Loucy (cell line): ENCODE measurements at regions not wholly inside any gene's neighbourhood (a gene's known extent, or its start where the extent isn't known, plus 50 kb on each side); places are given as distances from the start of the nearest gene placed in this dataset.

Experiments used
- H2AFZ ChIP-seq: fragments of 200-600 bp; sonication (generic); 2 replicates; pipeline ENCODE4 v1.6.0; 2016; ENCODE audit warnings: antibody characterized with exemption, mild to moderate bottlenecking, low read length, moderate library complexity
- H3F3A ChIP-seq: fragments of 200-600 bp; 2 replicates; pipeline ENCODE4 v1.6.0; 2016; ENCODE audit warnings: antibody characterized with exemption, low read depth, mild to moderate bottlenecking
- H3K27me3 ChIP-seq: fragments of 200-600 bp; sonication (generic); 2 replicates; pipeline ENCODE4 v1.6.1; 2014; ENCODE audit warnings: low read length, mild to moderate bottlenecking; ENCODE audit not compliant: insufficient read depth, poor library complexity, severe bottlenecking
- H3K36me3 ChIP-seq: fragments of 200-600 bp; sonication (generic); 2 replicates; pipeline ENCODE4 v1.6.1; 2016; ENCODE audit warnings: low read length; ENCODE audit not compliant: insufficient read depth
- H3K4me1 ChIP-seq: fragments of 200-600 bp; sonication (generic); 2 replicates; pipeline ENCODE4 v1.5.1; 2014; ENCODE audit warnings: low read length, mild to moderate bottlenecking; ENCODE audit not compliant: insufficient read depth, poor library complexity, severe bottlenecking
- H3K4me2 ChIP-seq: fragments of 200-600 bp; sonication (generic); 2 replicates; pipeline ENCODE4 v1.6.0; 2014; ENCODE audit warnings: antibody characterized with exemption, low read length, low read depth, mild to moderate bottlenecking; ENCODE audit not compliant: poor library complexity, severe bottlenecking
- H3K4me3 ChIP-seq: fragments of 200-600 bp; sonication (generic); 2 replicates; pipeline ENCODE4 v1.5.1; 2014; ENCODE audit warnings: low read length, mild to moderate bottlenecking, mixed read lengths; ENCODE audit not compliant: poor library complexity, severe bottlenecking
- H3K79me2 ChIP-seq: fragments of 200-600 bp; sonication (generic); 2 replicates; pipeline ENCODE4 v1.6.1; 2014; ENCODE audit warnings: low read length; ENCODE audit not compliant: insufficient read depth
- H3K9ac ChIP-seq: fragments of 200-600 bp; sonication (generic); 2 replicates; pipeline ENCODE4 v1.6.0; 2014; ENCODE audit warnings: mild to moderate bottlenecking, low read depth, low read length, moderate library complexity; ENCODE audit not compliant: poor library complexity, severe bottlenecking
- H3K9me2 ChIP-seq: fragments of 200-600 bp; sonication (generic); replicated peaks from 2 replicates; pipeline ENCODE4 v1.6.1; 2016; ENCODE audit warnings: low read depth, low read length, mixed read lengths
- H3K9me3 ChIP-seq: fragments of 200-600 bp; sonication (generic); 2 replicates; pipeline ENCODE4 v1.6.1; 2014; ENCODE audit warnings: mild to moderate bottlenecking, antibody characterized with exemption, low read length, low read depth; ENCODE audit not compliant: insufficient read depth
- H4K20me1 ChIP-seq: fragments of 200-600 bp; sonication (generic); 2 replicates; pipeline ENCODE4 v1.6.0; 2014; ENCODE audit warnings: antibody characterized with exemption, low read length, mild to moderate bottlenecking; ENCODE audit not compliant: insufficient read depth, poor library complexity, severe bottlenecking
- CTCF ChIP-seq: fragments of 200-600 bp; sonication (generic); conservative IDR thresholded peaks from 2 replicates; pipeline ENCODE4 v1.5.1; 2014; ENCODE audit warnings: mild to moderate bottlenecking, antibody characterized with exemption, low read length
- EZH2phosphoT487 ChIP-seq: fragments of 200-600 bp; IDR thresholded peaks from 2 replicates; pipeline ENCODE4 v1.6.1; 2018; ENCODE audit warnings: antibody characterized with exemption, mild to moderate bottlenecking, moderate library complexity, borderline replicate concordance

DNA sequence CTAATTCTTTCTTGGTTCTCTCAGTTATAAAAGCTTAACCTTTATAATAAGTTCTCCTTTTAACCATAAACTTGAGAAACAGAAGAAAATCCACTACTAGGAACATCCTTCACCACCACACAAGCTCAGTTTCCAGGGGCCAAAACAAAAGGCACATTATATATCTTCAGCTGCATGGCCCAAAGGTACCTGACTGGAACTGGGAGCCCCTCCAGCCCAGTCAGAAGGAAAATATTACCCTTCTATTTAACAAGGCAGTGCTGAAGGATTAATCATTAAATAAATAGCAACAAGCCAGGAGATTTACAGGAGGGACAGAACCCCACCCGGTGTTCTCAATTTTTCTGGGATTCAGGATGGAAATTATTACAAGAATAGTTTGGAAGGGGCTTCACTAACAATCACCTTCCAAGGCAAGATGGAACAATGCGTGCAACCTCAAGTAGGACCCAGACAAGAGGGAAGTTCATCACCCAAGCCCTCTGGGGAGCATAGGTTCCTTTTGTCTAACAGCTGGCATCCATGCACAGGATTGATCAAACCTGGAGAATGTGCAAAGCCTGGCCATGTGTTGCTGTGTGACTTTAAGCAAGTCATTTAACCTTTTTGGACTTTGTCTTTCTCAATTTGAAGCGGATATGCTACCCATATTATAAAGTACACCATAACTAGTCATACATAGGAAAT lies 159.6 kb upstream of the SETBP1 start:
- Histone ChIP-seq H3K36me3 (no peaks in the 10 kb centered on the region), H2AFZ (no peak overlapping the region), H3F3A (no peaks in the 10 kb centered on the region), H3K9me3 (no peaks in the 10 kb centered on the region), H3K4me2 (no peak overlapping the region), H3K9ac (no peak overlapping the region), H3K27me3 (no peaks in the 10 kb centered on the region), H3K4me3 (no peak overlapping the region), H3K79me2 (no peaks in the 10 kb centered on the region), H3K4me1 (peaks cover 16% of the 10 kb centered on the region), H4K20me1 (no peaks in the 10 kb centered on the region), H3K9me2 (no peaks in the 10 kb centered on the region)
- TF ChIP-seq CTCF (no peak), EZH2phosphoT487 (no peak)

GRCh38 chr18:44521668-44522022 lies 159.0 kb upstream of the SETBP1 start:
- no peaks in the 10 kb centered on the region for H3K27me3 ChIP-seq
- no peak overlapping the region for H2AFZ ChIP-seq
- TF ChIP-seq CTCF (no peak), EZH2phosphoT487 (no peak)
- no peaks in the 10 kb centered on the region for H3F3A ChIP-seq
- no peaks in the 10 kb centered on the region for H3K9me2 ChIP-seq
- no peaks in the 10 kb centered on the region for H3K9me3 ChIP-seq
- H3K9ac ChIP-seq, result no peak overlapping the region
- H4K20me1 ChIP-seq, result no peaks in the 10 kb centered on the region
- H3K79me2 ChIP-seq, result no peaks in the 10 kb centered on the region
- no peak overlapping the region for H3K4me3 ChIP-seq
- H3K4me2 ChIP-seq, result no peak overlapping the region
- H3K4me1 ChIP-seq, result peaks cover 16% of the 10 kb centered on the region
- H3K36me3 ChIP-seq, result no peaks in the 10 kb centered on the region

DNA sequence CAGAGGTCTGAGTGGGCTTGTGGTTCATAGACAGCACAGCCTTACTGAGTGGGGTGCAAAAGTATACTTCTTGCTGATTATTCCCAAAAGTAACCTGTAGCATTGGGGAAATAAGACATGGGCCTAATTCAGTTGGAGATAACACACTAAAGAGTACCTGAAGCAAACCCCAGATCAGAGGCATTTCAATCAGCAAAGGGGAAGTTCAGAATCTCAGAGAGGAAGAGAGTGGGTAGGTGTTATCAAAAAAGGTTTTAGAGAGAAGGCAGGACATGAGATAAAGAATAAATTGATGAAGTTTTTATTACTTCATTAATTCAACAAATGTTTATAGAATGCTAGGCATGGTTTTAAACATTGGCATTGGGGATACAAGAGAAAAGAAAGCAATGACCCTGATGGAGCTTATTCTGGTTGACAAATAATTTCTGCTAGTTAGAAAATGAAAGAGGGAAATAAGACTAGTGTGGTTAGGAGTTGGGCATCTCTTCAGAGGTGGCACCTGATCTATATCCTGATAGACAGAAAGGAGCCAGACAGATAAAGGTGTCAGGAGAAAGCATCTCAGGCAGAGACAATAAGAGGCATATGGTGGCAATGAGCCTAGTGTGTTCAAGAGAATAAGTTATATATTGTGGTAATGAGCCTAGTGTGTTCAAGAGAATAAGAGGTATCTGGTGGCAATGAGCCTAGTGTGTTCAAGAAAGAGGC lies 153.8 kb upstream of the SETBP1 start:
- TF ChIP-seq CTCF, result no peak
- no peak for TF ChIP-seq EZH2phosphoT487

More for the DNA sequence above, 153.8 kb upstream of the SETBP1 start:
- no peaks in the 10 kb centered on the region for H3K9me2 ChIP-seq
- no peaks in the 10 kb centered on the region for H4K20me1 ChIP-seq
- no peak overlapping the region for H2AFZ ChIP-seq
- no peak overlapping the region for H3K4me2 ChIP-seq
- H3K79me2 ChIP-seq, result no peaks in the 10 kb centered on the region
- H3K9ac ChIP-seq, result no peak overlapping the region
- H3K4me1 ChIP-seq, result no peaks in the 10 kb centered on the region
- no peaks in the 10 kb centered on the region for H3F3A ChIP-seq
- no peaks in the 10 kb centered on the region for H3K9me3 ChIP-seq
- H3K4me3 ChIP-seq, result no peak overlapping the region
- H3K36me3 ChIP-seq, result no peaks in the 10 kb centered on the region
- H3K27me3 ChIP-seq, result no peaks in the 10 kb centered on the region
